ENCODE measurements at regions not wholly inside any gene's neighbourhood (a gene's known extent, or its start where the extent isn't known, plus 50 kb on each side); places are given as distances from the start of the nearest gene placed in this dataset.
"Not testable (repeated sequence)": the region's sequence is repeated elsewhere in the genome, so short reads cannot be mapped to it uniquely, and the experiment has no call there.

- no peak for DNase-seq
Observed at GRCh38 chr15:35937380-35937779, 391.4 kb upstream of the DPH6 start.

GRCh38 chr15:35944945-35945585 is 399.1 kb upstream of the DPH6 start:
- no peak for DNase-seq

- DNase-seq = no peak
Observed at GRCh38 chr15:35953424-35953823, 407.5 kb upstream of the DPH6 start.

GRCh38 chr15:35956056-35956455 is 410.1 kb upstream of the DPH6 start:
- DNase-seq = no peak

- DNase-seq = no peak
Observed at GRCh38 chr15:35958021-35958420, 412.1 kb upstream of the DPH6 start.

- no peak for DNase-seq
Observed at GRCh38 chr15:35958975-35959374, 413.0 kb upstream of the DPH6 start.

- DNase-seq = no peak
Observed at GRCh38 chr15:35963326-35963725, 417.4 kb upstream of the DPH6 start.

- DNase-seq = no peak
Observed at GRCh38 chr15:35966781-35967180, 420.8 kb upstream of the DPH6 start.

- not testable (repeated sequence) for DNase-seq
Observed at GRCh38 chr15:35967968-35968367, 422.0 kb upstream of the DPH6 start.

GRCh38 chr15:35973029-35973428 is 427.1 kb upstream of the DPH6 start:
- DNase-seq = no peak

GRCh38 chr15:35974052-35974451 is 428.1 kb upstream of the DPH6 start:
- DNase-seq = no peak

GRCh38 chr15:35975941-35976340 is 430.0 kb upstream of the DPH6 start:
- no peak for DNase-seq

GRCh38 chr15:35979608-35980007 is 433.6 kb upstream of the DPH6 start:
- DNase-seq = no peak

GRCh38 chr15:35980719-35981118 is 434.8 kb upstream of the DPH6 start:
- no peak for DNase-seq

- DNase-seq = no peak
Observed at GRCh38 chr15:35986191-35986721, 440.3 kb upstream of the DPH6 start.

GRCh38 chr15:35987056-35987455 is 441.1 kb upstream of the DPH6 start:
- DNase-seq = no peak

- DNase-seq = no peak
Observed at GRCh38 chr15:35991386-35991785, 445.4 kb upstream of the DPH6 start.

- DNase-seq = no peak
Observed at GRCh38 chr15:35992791-35993190, 446.8 kb upstream of the DPH6 start.

- no peak for DNase-seq
Observed at GRCh38 chr15:35993196-35993595, 447.2 kb upstream of the DPH6 start.

GRCh38 chr15:35994876-35995275 is 448.9 kb upstream of the DPH6 start:
- no peak for DNase-seq

GRCh38 chr15:35998663-35999602 is 453.0 kb upstream of the DPH6 start:
- DNase-seq = no peak

- no peak for DNase-seq
Observed at GRCh38 chr15:36004891-36005490, 459.0 kb upstream of the DPH6 start.

GRCh38 chr15:36005542-36005941 is 459.6 kb upstream of the DPH6 start:
- no peak for DNase-seq

- DNase-seq = no peak
Observed at GRCh38 chr15:36007699-36008098, 461.7 kb upstream of the DPH6 start.
